ENCODE measurements at regions not wholly inside any gene's neighbourhood (a gene's known extent, or its start where the extent isn't known, plus 50 kb on each side); places are given as distances from the start of the nearest gene placed in this dataset.

GRCh38 chr16:49027420-49027819, 254.2 kb downstream of the CBLN1 start:
- no peak for TF ChIP-seq CTCF (IDR thresholded peaks at IDR 0.05; ENCODE audit: low read length)
- no peak for TF ChIP-seq EZH2 (optimal IDR thresholded peaks at IDR 0.05; ENCODE audit: low read depth, low read length)
- no peak for TF ChIP-seq EZH2phosphoT487 (IDR thresholded peaks at IDR 0.05; ENCODE audit: low read length)
